ENCODE measurements at regions not wholly inside any gene's neighbourhood (a gene's known extent, or its start where the extent isn't known, plus 50 kb on each side); places are given as distances from the start of the nearest gene placed in this dataset.

GRCh38 chr9:109590966-109591365, 92.9 kb upstream of the PTPN3 start:
- no peaks in the 10 kb centered on the region for H4K20me1 ChIP-seq (ENCODE audit: control insufficient read depth, extremely low read depth, insufficient read depth, low read length)
- no peaks in the 10 kb centered on the region for H3K9me1 ChIP-seq (ENCODE audit: control insufficient read depth, extremely low read depth, insufficient read depth, low read length)
- H3K27ac ChIP-seq (ENCODE audit: control insufficient read depth, insufficient read depth, low read length): no peak overlapping the region
- no peaks in the 10 kb centered on the region for H3K4me1 ChIP-seq (ENCODE audit: control insufficient read depth, extremely low read depth, insufficient read depth, low read length)
- no peaks in the 10 kb centered on the region for H3K36me3 ChIP-seq (ENCODE audit: control insufficient read depth in 2 of 2, extremely low read depth in 1 of 2, insufficient read depth in 2 of 2, low read length in 2 of 2)
- H3K9ac ChIP-seq (ENCODE audit: control insufficient read depth, extremely low read depth, insufficient read depth, low read length): no peak overlapping the region
- TF ChIP-seq CTCF (optimal IDR thresholded peaks at IDR 0.05 in 1 of 3, IDR thresholded peaks at IDR 0.05 in 1 of 3, conservative IDR thresholded peaks at IDR 0.05 in 1 of 3; ENCODE audit: extremely low read depth in 1 of 3, insufficient read depth in 2 of 3, low read length in 3 of 3) (no peak), EZH2 (IDR thresholded peaks at IDR 0.05; ENCODE audit: low read length) (no peak)
- dilution Hi-C loops (cut with MboI; ENCODE audit: extremely low pct_ligation_motif_present, low sequenced_read_pairs): no loop called here
- no peak overlapping the region for H3K4me2 ChIP-seq (ENCODE audit: control insufficient read depth, extremely low read depth, insufficient read depth, low read depth, low read length)
- no peaks in the 10 kb centered on the region for H3K9me3 ChIP-seq (ENCODE audit: control insufficient read depth, low read depth, low read length)
- DNase-seq (ENCODE audit: low read depth, low spot score) (no peak), FAIRE-seq (no peak)
- H3K79me2 ChIP-seq (ENCODE audit: control insufficient read depth, insufficient read depth, low read length): no peaks in the 10 kb centered on the region
- no peak overlapping the region for H2AFZ ChIP-seq (ENCODE audit: control insufficient read depth, low read length)
- H3K27me3 ChIP-seq (ENCODE audit: control insufficient read depth, extremely low read depth, insufficient read depth, low read length): peaks cover 5% of the 10 kb centered on the region
- no peak overlapping the region for H3K4me3 ChIP-seq (ENCODE audit: control insufficient read depth in 2 of 3, extremely low read depth in 1 of 3, insufficient read depth in 2 of 3, low read depth in 1 of 3, low read length in 3 of 3)

- no peaks in the 10 kb centered on the region for H3K79me2 ChIP-seq (ENCODE audit: control insufficient read depth, insufficient read depth, low read length)
- H3K9ac ChIP-seq (ENCODE audit: control insufficient read depth, extremely low read depth, insufficient read depth, low read length): no peak overlapping the region
- FAIRE-seq (no peak), DNase-seq (ENCODE audit: low read depth, low spot score) (no peak)
- no peaks in the 10 kb centered on the region for H3K9me3 ChIP-seq (ENCODE audit: control insufficient read depth, low read depth, low read length)
- dilution Hi-C loops (cut with MboI; ENCODE audit: extremely low pct_ligation_motif_present, low sequenced_read_pairs): no loop called here
- H3K4me2 ChIP-seq (ENCODE audit: control insufficient read depth, extremely low read depth, insufficient read depth, low read depth, low read length): no peak overlapping the region
- TF ChIP-seq CTCF (optimal IDR thresholded peaks at IDR 0.05 in 1 of 3, IDR thresholded peaks at IDR 0.05 in 1 of 3, conservative IDR thresholded peaks at IDR 0.05 in 1 of 3; ENCODE audit: extremely low read depth in 1 of 3, insufficient read depth in 2 of 3, low read length in 3 of 3) (no peak), EZH2 (IDR thresholded peaks at IDR 0.05; ENCODE audit: low read length) (no peak)
- no peaks in the 10 kb centered on the region for H4K20me1 ChIP-seq (ENCODE audit: control insufficient read depth, extremely low read depth, insufficient read depth, low read length)
- no peak overlapping the region for H3K4me3 ChIP-seq (ENCODE audit: control insufficient read depth in 2 of 3, extremely low read depth in 1 of 3, insufficient read depth in 2 of 3, low read depth in 1 of 3, low read length in 3 of 3)
- H3K9me1 ChIP-seq (ENCODE audit: control insufficient read depth, extremely low read depth, insufficient read depth, low read length): no peaks in the 10 kb centered on the region
- peaks cover 2% of the 10 kb centered on the region for H3K27me3 ChIP-seq (ENCODE audit: control insufficient read depth, extremely low read depth, insufficient read depth, low read length)
- no peaks in the 10 kb centered on the region for H3K36me3 ChIP-seq (ENCODE audit: control insufficient read depth in 2 of 2, extremely low read depth in 1 of 2, insufficient read depth in 2 of 2, low read length in 2 of 2)
- no peak overlapping the region for H3K27ac ChIP-seq (ENCODE audit: control insufficient read depth, insufficient read depth, low read length)
- H3K4me1 ChIP-seq (ENCODE audit: control insufficient read depth, extremely low read depth, insufficient read depth, low read length): no peaks in the 10 kb centered on the region
- H2AFZ ChIP-seq (ENCODE audit: control insufficient read depth, low read length): no peak overlapping the region
Observed at GRCh38 chr9:109591691-109592090, 93.6 kb upstream of the PTPN3 start.
